Astrocyte (in vitro differentiated cells and primary cell): ENCODE measurements at regions not wholly inside any gene's neighbourhood (a gene's known extent, or its start where the extent isn't known, plus 50 kb on each side); places are given as distances from the start of the nearest gene placed in this dataset.

Experiments used
- EZH2 ChIP-seq: IDR thresholded peaks from 2 replicates; pipeline ENCODE4 v1.6.1; 2012; ENCODE audit warnings: mild to moderate bottlenecking, low read length, inconsistent platforms; ENCODE audit not compliant: insufficient read depth
- TF ChIP-seq, protein P1 (sequence below): IDR thresholded peaks from 2 replicates; pipeline ENCODE4 v1.5.1; 2011; ENCODE audit warnings: low read depth, mild to moderate bottlenecking, inconsistent platforms, low read length, moderate library complexity; ENCODE audit not compliant: insufficient read depth

DNA sequence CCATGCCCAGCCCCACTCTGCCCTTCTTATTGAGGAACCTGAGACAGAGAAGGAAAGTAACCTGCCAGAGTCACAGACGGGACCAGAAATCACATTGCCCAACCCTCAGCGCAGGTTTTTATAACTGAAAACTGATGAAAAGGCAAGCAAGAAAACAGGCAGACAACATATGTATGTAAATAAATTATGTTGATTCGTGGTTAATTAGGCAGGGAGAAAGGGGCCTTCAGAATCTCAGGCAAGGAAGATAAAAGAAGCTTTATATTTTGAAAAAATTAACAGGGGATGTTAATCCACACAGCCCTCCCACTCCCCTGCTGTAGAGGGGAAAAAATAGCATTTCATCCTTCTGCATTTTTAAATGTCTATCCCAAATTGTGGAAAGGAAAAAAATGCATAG is 378.5 kb downstream of the PIK3C3 start:
- TF ChIP-seq EZH2, result no peak
- TF ChIP-seq, protein P1, sequence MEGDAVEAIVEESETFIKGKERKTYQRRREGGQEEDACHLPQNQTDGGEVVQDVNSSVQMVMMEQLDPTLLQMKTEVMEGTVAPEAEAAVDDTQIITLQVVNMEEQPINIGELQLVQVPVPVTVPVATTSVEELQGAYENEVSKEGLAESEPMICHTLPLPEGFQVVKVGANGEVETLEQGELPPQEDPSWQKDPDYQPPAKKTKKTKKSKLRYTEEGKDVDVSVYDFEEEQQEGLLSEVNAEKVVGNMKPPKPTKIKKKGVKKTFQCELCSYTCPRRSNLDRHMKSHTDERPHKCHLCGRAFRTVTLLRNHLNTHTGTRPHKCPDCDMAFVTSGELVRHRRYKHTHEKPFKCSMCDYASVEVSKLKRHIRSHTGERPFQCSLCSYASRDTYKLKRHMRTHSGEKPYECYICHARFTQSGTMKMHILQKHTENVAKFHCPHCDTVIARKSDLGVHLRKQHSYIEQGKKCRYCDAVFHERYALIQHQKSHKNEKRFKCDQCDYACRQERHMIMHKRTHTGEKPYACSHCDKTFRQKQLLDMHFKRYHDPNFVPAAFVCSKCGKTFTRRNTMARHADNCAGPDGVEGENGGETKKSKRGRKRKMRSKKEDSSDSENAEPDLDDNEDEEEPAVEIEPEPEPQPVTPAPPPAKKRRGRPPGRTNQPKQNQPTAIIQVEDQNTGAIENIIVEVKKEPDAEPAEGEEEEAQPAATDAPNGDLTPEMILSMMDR, result no peak
